Esophagus (tissue), 2 donors: ENCODE measurements at regions not wholly inside any gene's neighbourhood (a gene's known extent, or its start where the extent isn't known, plus 50 kb on each side); places are given as distances from the start of the nearest gene placed in this dataset.

Source experiments
- H3K27ac ChIP-seq, 2 donors: one replicate each; pipeline ENCODE4 v1.5.1; 2013; ENCODE audit warnings: low read depth in 2 of 2, mild to moderate bottlenecking in 2 of 2, inconsistent platforms in 1 of 2, low read length in 1 of 2, moderate library complexity in 1 of 2
- H3K27me3 ChIP-seq, 2 donors: one replicate each; pipeline ENCODE4 v1.6.1; 2013; ENCODE audit warnings: low read length in 2 of 2, control low read depth in 1 of 2, mild to moderate bottlenecking in 1 of 2; ENCODE audit not compliant: insufficient read depth in 2 of 2, control insufficient read depth in 1 of 2
- H3K36me3 ChIP-seq, 2 donors: one replicate each; pipeline ENCODE4 v1.6.1; 2013; ENCODE audit warnings: low read length in 1 of 2; ENCODE audit not compliant: control insufficient read depth in 2 of 2, insufficient read depth in 2 of 2
- H3K4me1 ChIP-seq, 2 donors: one replicate each; pipeline ENCODE4 v1.6.1; 2013; ENCODE audit warnings: low read length in 1 of 2; ENCODE audit not compliant: control insufficient read depth in 2 of 2, insufficient read depth in 2 of 2
- H3K4me3 ChIP-seq, 2 donors: one replicate each; pipeline ENCODE4 v1.5.1; 2013; ENCODE audit warnings: low read length in 2 of 2, mild to moderate bottlenecking in 2 of 2, low read depth in 1 of 2, moderate library complexity in 1 of 2
- H3K9me3 ChIP-seq, 2 donors: one replicate each; pipeline ENCODE4 v1.6.1; 2013; ENCODE audit warnings: mild to moderate bottlenecking in 2 of 2, low read depth in 1 of 2, low read length in 1 of 2, moderate library complexity in 1 of 2; ENCODE audit not compliant: control insufficient read depth in 2 of 2, insufficient read depth in 1 of 2
- WGBS, 2 donors: extraction: QIAGEN DNeasy Blood & Tissue Kit; methylation state at CpG; one replicate each; pipeline ENCODE4 v1.1.7; 2013; 5-methylcytosine and 5-hydroxymethylcytosine counted together
- donor health status: healthy with polysubstance abuse.
- donor health status: Bipolar disorder and iron deficiency.

DNA sequence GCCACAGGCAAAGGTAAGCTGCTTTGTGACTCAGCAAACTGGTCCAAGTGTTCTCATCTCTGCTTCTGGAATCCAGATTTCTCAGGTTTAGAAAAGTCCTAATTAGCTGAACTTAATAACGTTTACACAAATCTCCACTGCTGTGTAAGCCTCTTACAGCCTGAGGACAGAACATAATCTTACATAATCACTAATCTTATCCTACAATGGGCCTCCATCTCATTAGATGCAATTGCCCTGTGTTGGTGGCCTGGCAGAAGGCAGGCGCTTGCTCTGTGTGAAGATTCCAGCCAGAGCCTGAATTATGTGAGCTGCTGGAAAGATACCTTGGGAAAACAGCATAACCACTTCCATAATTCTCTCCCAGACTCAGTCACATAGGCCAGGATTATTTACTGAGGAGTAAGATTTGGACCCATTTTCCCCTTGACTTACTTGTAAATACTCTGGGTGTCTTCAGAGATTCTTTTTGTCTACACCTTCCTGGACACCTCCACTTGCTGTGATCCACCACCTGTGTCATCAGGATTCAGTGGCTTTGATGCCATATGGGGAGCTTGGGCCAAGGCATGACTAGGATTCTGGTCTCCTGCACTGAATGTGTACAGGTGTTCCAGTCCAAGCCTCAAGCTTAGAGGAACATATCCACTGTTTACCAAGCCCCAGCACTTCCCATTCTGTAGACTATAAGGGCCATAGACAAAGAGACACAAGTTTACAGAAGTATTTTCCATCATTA lies 104.4 kb downstream of the C6orf118 start:
- 64 to 70% methylated on average over 2 of the region's 2 CpGs for WGBS, 2 donors
- no peaks in the 10 kb centered on the region for H3K9me3 ChIP-seq

DNA sequence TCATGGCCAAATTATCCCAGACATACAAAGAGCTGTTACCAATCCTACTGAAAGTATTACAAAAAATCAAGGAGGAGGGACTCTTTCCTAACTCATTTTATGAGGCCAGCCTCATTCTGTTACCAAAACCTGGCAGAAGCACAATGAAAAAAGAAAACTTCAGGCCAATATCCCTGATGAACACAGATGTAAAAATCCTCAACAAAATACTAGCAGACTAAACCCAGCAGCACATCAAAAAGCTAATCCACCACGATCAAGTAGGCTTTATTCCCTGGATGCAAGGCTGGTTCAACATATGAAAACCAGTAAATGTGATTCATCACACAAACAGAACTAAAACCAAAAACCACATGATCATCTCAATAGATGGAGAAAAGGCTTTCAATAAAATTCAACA lies 109.2 kb downstream of the C6orf118 start:
- Histone ChIP-seq H3K4me1 (no peaks in the 10 kb centered on the region), H3K4me3 (no peak overlapping the region), H3K36me3 (no peaks in the 10 kb centered on the region), H3K27me3 (no peaks in the 10 kb centered on the region), H3K27ac (no peak overlapping the region), H3K9me3 (peaks cover 0 to 3% of the 10 kb centered on the region in 2 donors)
- WGBS, 2 donors, result 63 to 73% methylated on average over 1 of the region's 1 CpG

More for the DNA sequence above, 104.4 kb downstream of the C6orf118 start:
- Histone ChIP-seq H3K27ac (no peak overlapping the region), H3K27me3 (no peaks in the 10 kb centered on the region), H3K4me1 (no peaks in the 10 kb centered on the region), H3K4me3 (no peak overlapping the region), H3K36me3 (no peaks in the 10 kb centered on the region)

DNA sequence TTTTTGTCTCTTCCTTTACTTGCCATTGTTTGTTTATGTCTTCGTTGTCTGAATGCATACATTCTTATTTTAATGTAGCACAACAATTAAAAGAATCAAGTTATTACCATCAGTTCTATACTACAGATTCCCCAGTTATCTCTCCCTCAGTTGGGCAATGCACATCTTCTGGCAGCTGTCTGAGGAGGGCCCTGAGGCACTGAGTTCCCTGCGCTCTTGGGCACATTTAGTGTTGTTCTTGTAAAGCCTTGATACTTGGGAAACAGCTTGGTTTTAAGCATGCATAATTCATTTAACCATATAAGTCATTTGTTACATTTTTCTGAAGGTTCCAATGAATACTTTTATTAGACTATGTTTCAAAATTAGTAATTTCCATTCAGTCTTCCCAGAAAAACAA lies 117.9 kb downstream of the C6orf118 start:
- Histone ChIP-seq H3K36me3 (no peaks in the 10 kb centered on the region), H3K27ac (no peak overlapping the region), H3K27me3 (no peaks in the 10 kb centered on the region), H3K4me3 (no peak overlapping the region), H3K4me1 (no peaks in the 10 kb centered on the region), H3K9me3 (peaks cover 0 to 7% of the 10 kb centered on the region in 2 donors)
- 75 to 82% methylated on average over 2 of the region's 2 CpGs for WGBS, 2 donors

GRCh38 chr6:165186441-165187205 lies 122.8 kb downstream of the C6orf118 start:
- no peak overlapping the region for H3K27ac ChIP-seq
- WGBS, 2 donors, result 53 to 55% methylated on average over 10 of the region's 10 CpGs
- no peaks in the 10 kb centered on the region for H3K36me3 ChIP-seq
- H3K27me3 ChIP-seq, result no peaks in the 10 kb centered on the region
- no peaks in the 10 kb centered on the region for H3K4me1 ChIP-seq
- H3K4me3 ChIP-seq, result no peak overlapping the region
- peaks cover 3 to 4% of the 10 kb centered on the region in 2 donors for H3K9me3 ChIP-seq

DNA sequence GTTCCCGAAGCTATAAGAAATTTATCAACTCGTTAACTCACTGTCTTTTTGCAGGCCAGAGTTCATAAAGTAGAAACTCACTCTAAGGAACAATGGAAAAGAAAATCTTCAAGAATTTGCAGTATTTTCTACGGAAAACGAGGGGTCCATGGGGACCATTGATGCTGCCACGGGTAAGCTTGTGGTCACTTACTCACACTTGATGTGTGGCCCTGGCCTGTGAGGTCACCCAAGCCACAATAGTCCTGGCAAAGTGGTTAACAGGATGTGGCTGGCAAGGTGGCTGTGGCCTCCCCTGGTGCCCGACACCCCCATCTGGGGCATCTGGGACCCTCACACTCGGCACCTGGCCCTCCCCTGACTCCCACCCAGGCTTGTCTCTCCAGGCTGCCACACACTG lies 123.4 kb downstream of the C6orf118 start:
- Histone ChIP-seq H3K9me3 (peaks cover 3 to 4% of the 10 kb centered on the region in 2 donors), H3K27ac (no peak overlapping the region), H3K4me3 (no peak overlapping the region), H3K36me3 (no peaks in the 10 kb centered on the region), H3K27me3 (no peaks in the 10 kb centered on the region), H3K4me1 (no peaks in the 10 kb centered on the region)
- WGBS, 2 donors, result 73% methylated on average over 7 of the region's 7 CpGs

GRCh38 chr6:165184192-165184979 lies 125.0 kb downstream of the C6orf118 start:
- no peak overlapping the region for H3K27ac ChIP-seq
- no peaks in the 10 kb centered on the region for H3K4me1 ChIP-seq
- H3K9me3 ChIP-seq, result peaks cover 3 to 4% of the 10 kb centered on the region in 2 donors
- no peaks in the 10 kb centered on the region for H3K27me3 ChIP-seq
- no peak overlapping the region for H3K4me3 ChIP-seq
- H3K36me3 ChIP-seq, result no peaks in the 10 kb centered on the region
- WGBS, 2 donors, result 51 to 53% methylated on average over 11 of the region's 11 CpGs

DNA sequence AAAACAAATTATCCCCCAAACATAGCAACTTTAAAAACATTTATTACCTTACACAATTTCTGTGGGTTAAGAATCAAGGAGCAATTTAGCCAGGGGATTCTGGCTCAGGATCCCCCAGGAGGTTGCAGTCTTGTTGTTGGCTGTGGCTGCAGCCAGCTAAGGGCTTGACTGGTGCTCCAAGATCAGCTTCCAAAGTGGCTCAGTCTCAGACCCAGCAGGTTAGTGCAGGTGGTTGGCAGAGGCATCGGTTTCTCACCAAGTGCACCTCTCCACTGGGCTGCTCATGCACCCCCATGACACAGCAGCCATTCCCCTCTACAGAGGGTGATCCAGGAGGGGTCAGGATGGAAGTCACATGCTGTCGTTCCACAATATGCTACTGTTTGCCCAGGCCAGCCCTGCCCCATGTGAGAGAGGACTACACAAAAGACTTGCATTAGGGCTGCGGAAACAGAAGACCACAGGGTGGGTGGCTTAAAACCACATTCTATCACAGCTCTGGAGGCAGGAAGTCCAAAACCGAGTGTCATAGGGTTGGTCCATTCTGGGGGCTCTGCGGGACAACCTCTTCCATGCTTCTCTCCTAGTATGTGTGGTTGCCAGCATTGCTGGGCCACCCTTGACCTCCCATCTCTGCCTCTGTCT lies 125.8 kb downstream of the C6orf118 start:
- Histone ChIP-seq H3K9me3 (peaks cover 3 to 4% of the 10 kb centered on the region in 2 donors), H3K4me1 (no peaks in the 10 kb centered on the region), H3K4me3 (no peak overlapping the region), H3K27ac (no peak overlapping the region), H3K36me3 (no peaks in the 10 kb centered on the region), H3K27me3 (no peaks in the 10 kb centered on the region)
- 65 to 72% methylated on average over 5 of the region's 5 CpGs for WGBS, 2 donors

GRCh38 chr6:165183071-165183470 lies 126.3 kb downstream of the C6orf118 start:
- no peak overlapping the region for H3K4me3 ChIP-seq
- H3K4me1 ChIP-seq, result no peaks in the 10 kb centered on the region
- no peaks in the 10 kb centered on the region for H3K36me3 ChIP-seq
- peaks cover 3 to 6% of the 10 kb centered on the region in 2 donors for H3K9me3 ChIP-seq
- H3K27me3 ChIP-seq, result no peaks in the 10 kb centered on the region
- H3K27ac ChIP-seq, result no peak overlapping the region

DNA sequence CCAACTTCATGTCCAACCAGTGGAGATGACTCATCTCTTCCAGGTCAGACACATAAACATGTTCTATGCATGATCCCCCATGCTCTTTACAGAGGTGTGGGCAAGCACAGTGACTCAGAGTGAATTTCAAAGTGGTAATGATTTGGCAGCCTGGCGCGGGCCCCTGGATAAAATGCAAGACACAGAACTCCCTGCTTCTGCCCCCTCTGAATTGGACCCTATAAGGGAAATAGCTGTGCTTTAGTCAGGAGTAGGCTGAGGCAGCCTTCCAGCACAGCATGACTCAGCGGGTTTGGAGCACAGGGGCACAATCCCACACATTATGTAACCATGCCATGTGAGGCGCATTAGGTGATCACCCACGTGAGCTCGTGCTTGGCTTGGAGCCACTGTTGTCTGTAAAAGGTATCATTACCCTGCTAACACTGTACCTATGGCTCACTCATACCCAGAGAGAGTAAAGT lies 127.4 kb downstream of the C6orf118 start:
- Histone ChIP-seq H3K27me3 (no peaks in the 10 kb centered on the region), H3K9me3 (peaks cover 3 to 6% of the 10 kb centered on the region in 2 donors), H3K4me3 (no peak overlapping the region), H3K27ac (no peak overlapping the region), H3K36me3 (no peaks in the 10 kb centered on the region), H3K4me1 (no peaks in the 10 kb centered on the region)
- WGBS, 2 donors, result 75 to 78% methylated on average over 6 of the region's 6 CpGs
